NB4 (cell line): ENCODE measurements at regions not wholly inside any gene's neighbourhood (a gene's known extent, or its start where the extent isn't known, plus 50 kb on each side); places are given as distances from the start of the nearest gene placed in this dataset.

ENCODE experiments used
- DNase-seq: peaks from one replicate; pipeline ENCODE4 v3.0.0; 2010; ENCODE audit warnings: low read depth
- H3K4me3 ChIP-seq: one replicate; pipeline ENCODE4 v1.5.1; 2011; ENCODE audit warnings: mild to moderate bottlenecking, low read depth, low read length, moderate library complexity
- MYC ChIP-seq: IDR thresholded peaks from 2 replicates; pipeline ENCODE4 v1.6.1; 2011; ENCODE audit warnings: low read depth, low read length
- POLR2A ChIP-seq: IDR thresholded peaks from 2 replicates; pipeline ENCODE4 v1.6.1; 2011; ENCODE audit warnings: mild to moderate bottlenecking; ENCODE audit not compliant: insufficient read length; ENCODE audit errors: extremely low read depth
- TF ChIP-seq, protein P1 (sequence below): IDR thresholded peaks from one replicate; pipeline ENCODE4 v1.5.1; 2012; ENCODE audit warnings: low read depth, low read length
- TF ChIP-seq, protein P2 (sequence below): IDR thresholded peaks from 2 replicates; pipeline ENCODE4 v1.6.1; 2011; ENCODE audit warnings: low read depth, low read length

DNA sequence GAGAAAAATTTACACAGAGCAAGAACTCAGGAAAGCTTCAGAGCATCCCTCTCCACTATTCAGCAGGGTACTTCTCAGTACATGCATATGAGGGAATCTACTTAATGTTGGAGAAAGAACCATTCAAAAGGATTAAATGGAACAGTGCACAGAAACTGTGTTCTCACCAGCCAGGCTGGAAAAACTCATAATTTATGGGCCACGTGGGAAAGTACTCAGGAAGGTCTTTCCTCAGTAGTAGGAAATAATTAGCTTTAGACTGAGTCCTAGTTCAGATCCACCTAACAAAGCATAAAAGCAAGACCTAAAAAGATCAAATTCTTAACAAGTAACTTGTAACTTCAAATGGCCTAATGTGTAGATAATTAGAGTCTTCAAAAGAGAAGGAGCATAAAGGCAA is 134.0 kb downstream of the FAM76B start:
- DNase-seq = no peak
- TF ChIP-seq, protein P1, sequence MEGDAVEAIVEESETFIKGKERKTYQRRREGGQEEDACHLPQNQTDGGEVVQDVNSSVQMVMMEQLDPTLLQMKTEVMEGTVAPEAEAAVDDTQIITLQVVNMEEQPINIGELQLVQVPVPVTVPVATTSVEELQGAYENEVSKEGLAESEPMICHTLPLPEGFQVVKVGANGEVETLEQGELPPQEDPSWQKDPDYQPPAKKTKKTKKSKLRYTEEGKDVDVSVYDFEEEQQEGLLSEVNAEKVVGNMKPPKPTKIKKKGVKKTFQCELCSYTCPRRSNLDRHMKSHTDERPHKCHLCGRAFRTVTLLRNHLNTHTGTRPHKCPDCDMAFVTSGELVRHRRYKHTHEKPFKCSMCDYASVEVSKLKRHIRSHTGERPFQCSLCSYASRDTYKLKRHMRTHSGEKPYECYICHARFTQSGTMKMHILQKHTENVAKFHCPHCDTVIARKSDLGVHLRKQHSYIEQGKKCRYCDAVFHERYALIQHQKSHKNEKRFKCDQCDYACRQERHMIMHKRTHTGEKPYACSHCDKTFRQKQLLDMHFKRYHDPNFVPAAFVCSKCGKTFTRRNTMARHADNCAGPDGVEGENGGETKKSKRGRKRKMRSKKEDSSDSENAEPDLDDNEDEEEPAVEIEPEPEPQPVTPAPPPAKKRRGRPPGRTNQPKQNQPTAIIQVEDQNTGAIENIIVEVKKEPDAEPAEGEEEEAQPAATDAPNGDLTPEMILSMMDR = no peak
- TF ChIP-seq MYC (no peak), POLR2A (no peak)
- TF ChIP-seq, protein P2, sequence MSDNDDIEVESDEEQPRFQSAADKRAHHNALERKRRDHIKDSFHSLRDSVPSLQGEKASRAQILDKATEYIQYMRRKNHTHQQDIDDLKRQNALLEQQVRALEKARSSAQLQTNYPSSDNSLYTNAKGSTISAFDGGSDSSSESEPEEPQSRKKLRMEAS = no peak
- no peak overlapping the region for H3K4me3 ChIP-seq

DNA sequence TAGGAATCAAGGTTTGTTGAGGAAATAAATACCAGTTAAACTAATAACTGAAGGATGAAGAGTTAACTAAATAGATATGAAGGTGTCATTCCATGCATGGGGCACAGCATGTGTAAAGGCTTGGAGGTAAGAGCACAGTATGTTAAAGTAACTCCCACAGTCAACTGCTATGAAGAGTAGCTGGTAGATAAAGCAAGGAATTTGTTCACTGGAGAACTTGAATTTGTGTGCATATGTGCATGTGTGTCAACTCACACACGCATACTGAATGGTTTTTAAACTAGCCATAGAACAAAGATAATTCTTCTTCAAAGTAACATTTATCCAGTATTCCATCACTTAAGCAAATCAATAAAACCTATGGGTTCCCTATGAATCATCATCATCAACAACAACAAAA is 135.9 kb downstream of the FAM76B start:
- TF ChIP-seq MYC (no peak), POLR2A (no peak)
- TF ChIP-seq, protein P2 = no peak
- TF ChIP-seq, protein P1 = no peak
- no peak for DNase-seq

DNA sequence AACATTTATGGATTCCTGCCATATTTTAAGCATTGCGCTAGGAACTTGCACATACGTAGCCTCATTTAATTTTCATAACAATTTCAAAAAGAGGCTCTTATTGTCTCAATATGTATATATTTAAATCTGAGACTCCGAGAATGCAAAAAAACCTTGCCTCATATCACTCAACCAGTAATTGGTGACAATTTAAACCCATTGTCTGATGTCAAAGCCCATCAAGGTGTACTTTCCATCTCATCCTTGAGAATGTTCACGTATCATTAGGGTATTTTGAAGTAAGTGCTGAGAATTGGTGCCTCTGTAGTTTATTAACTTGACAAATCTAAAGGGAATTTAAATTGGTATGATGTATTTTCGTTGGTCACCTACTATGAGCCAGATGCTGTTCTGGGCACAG is 136.5 kb downstream of the FAM76B start:
- TF ChIP-seq POLR2A = no peak
- no peak for TF ChIP-seq MYC
- TF ChIP-seq, protein P2 = no peak
- TF ChIP-seq, protein P1 = no peak
- no peak for DNase-seq

More for the DNA sequence above, 135.9 kb downstream of the FAM76B start:
- no peak overlapping the region for H3K4me3 ChIP-seq

DNA sequence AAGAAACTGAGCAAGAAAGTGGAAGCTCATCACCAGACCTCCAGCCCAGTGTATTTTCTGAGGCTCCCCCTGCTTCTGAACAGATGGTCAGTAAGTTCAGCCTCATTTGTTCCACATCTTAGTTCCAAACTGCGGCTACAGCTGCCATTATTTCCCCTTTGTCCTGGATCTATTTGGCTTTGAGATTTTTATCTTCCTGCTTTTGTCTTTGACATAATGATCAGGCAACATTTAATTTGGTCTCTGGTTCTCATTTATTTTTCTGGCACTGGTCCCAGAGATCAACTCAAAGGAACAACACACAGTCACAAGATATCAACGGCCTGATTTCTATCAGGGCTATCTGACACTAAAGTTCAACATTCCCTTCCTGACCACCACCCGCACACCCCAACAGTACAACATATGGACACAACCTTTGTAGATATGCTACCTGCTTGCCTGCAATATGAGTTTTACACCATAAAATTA is 137.5 kb downstream of the FAM76B start:
- H3K4me3 ChIP-seq = no peak overlapping the region
- no peak for TF ChIP-seq POLR2A
- TF ChIP-seq, protein P1 = no peak
- TF ChIP-seq MYC = no peak
- TF ChIP-seq, protein P2 = no peak

More for the DNA sequence above, 136.5 kb downstream of the FAM76B start:
- no peak overlapping the region for H3K4me3 ChIP-seq

DNA sequence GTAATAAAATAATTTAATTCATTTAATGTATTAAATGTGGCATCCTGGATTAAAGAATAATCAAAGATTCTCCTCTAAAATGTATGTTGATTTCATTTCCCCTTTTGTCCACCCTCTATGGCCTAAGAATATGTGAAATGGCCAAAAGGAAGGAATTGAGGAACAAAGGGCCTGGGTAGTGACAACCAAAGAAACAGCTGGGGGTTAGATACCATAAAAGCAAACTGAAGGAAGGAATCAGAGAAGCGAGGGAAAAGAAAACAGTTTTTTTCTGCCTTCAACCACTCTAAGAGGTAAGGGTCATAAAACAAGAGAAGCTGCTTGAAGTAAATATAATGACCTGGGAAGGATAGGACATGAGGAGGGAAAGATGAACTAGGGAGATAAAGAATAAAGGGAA is 139.3 kb downstream of the FAM76B start:
- no peak overlapping the region for H3K4me3 ChIP-seq
- peak; percentile 25 for DNase-seq
- TF ChIP-seq MYC (no peak), POLR2A (no peak)
- TF ChIP-seq, protein P1 = no peak
- TF ChIP-seq, protein P2 = no peak

More for the DNA sequence above, 137.5 kb downstream of the FAM76B start:
- DNase-seq = no peak
